ENCODE measurements at regions not wholly inside any gene's neighbourhood (a gene's known extent, or its start where the extent isn't known, plus 50 kb on each side); places are given as distances from the start of the nearest gene placed in this dataset.

- no peak overlapping the region for H3K4me3 Mint-ChIP-seq
- peaks cover 14% of the 10 kb centered on the region for H3K9me3 Mint-ChIP-seq
- H3K4me1 Mint-ChIP-seq, result no peaks in the 10 kb centered on the region
- H3K27ac Mint-ChIP-seq, result no peak overlapping the region
- H3K36me3 Mint-ChIP-seq, result no peaks in the 10 kb centered on the region
- peaks cover 6% of the 10 kb centered on the region for H3K27me3 Mint-ChIP-seq
These were observed 494.6 kb upstream of the MYT1L start for GRCh38 chr2:2825516-2826208.

- no peaks in the 10 kb centered on the region for H3K4me1 Mint-ChIP-seq
- peaks cover 6% of the 10 kb centered on the region for H3K27me3 Mint-ChIP-seq
- H3K9me3 Mint-ChIP-seq, result peaks cover 14% of the 10 kb centered on the region
- no peak overlapping the region for H3K27ac Mint-ChIP-seq
- H3K36me3 Mint-ChIP-seq, result no peaks in the 10 kb centered on the region
- H3K4me3 Mint-ChIP-seq, result no peak overlapping the region
These were observed 494.0 kb upstream of the MYT1L start for GRCh38 chr2:2825062-2825461.

DNA sequence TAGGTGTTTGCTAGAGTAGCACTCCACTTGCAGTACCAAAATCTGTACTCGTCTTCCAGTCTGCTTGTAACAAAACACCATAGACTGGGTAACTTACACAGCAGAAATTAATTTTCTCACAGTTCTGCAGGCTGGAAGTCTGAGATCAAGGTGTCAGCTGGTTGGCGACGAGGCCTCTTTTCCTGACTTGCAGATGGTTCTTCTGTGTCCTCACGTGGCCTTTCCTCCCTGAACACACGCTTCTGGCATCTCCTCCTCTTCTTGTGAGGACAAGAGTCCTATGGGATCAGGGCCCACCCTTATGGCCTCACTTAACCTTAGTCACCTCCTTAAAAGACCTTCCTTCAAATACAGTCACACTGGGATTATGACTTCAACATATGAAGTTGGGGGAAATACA, 493.5 kb upstream of the MYT1L start:
- Mint-ChIP-seq H3K36me3 (no peaks in the 10 kb centered on the region), H3K27me3 (peaks cover 9% of the 10 kb centered on the region), H3K4me3 (no peak overlapping the region), H3K4me1 (no peaks in the 10 kb centered on the region), H3K27ac (no peak overlapping the region), H3K9me3 (peaks cover 14% of the 10 kb centered on the region)

DNA sequence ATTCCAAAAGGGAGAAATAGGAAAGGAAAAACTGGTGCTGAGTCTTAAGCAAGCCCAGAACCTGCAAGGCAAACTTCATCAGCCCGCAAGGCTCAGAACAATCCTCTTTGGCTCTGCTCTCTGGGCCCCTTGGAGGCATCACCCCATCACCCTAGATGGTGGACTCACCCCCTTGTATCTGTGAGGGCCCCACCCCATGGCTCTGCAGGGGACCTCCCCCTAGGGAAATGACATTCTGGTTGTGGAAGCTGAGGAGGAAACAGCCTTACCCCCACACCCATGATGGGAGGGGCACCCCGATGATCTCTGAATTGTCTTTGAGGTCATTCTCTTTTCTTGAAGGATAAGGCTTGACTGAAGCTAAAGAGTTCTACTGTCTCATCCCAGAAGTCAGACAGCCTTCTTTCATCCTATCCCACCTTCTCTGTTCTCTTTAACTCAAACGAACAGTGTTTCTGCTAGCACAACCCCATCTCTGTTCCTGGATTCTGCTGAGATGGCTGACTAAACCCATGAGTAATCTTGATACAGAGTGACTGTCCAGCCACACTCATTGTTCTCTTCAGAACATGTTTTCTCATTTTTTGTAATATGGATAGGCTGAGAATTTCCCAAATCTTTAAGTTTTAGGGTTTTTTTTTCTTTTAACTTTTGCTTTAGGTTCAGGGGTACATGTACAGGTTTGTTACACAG, 492.1 kb upstream of the MYT1L start:
- H3K36me3 Mint-ChIP-seq, result no peaks in the 10 kb centered on the region
- H3K4me1 Mint-ChIP-seq, result no peaks in the 10 kb centered on the region
- H3K9me3 Mint-ChIP-seq, result peaks cover 14% of the 10 kb centered on the region
- no peak overlapping the region for H3K27ac Mint-ChIP-seq
- peaks cover 15% of the 10 kb centered on the region for H3K27me3 Mint-ChIP-seq
- no peak overlapping the region for H3K4me3 Mint-ChIP-seq

DNA sequence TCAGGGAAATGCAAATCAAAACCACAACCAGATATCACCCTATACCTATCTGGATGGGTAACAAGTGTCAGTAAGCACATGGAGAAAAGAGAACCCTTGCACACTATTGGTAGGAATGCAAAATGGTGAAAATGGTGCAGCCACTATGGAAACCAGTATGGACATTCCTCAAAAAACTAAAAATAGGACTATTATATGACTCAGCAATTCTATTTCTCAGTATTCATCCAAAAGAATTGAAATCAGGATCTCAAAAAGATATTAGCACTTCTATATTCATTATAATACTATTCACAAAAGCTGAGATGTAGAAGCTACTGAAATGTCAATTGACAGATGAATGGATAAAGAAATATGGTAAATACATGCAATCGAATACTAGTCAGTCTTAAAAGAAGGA, 491.1 kb upstream of the MYT1L start:
- Mint-ChIP-seq H3K27me3 (peaks cover 20% of the 10 kb centered on the region), H3K27ac (no peak overlapping the region), H3K36me3 (peaks cover 1% of the 10 kb centered on the region), H3K4me3 (no peak overlapping the region), H3K9me3 (peaks cover 14% of the 10 kb centered on the region), H3K4me1 (no peaks in the 10 kb centered on the region)

GRCh38 chr2:2812648-2813047, 481.6 kb upstream of the MYT1L start:
- no peak overlapping the region for H3K4me3 Mint-ChIP-seq
- H3K9me3 Mint-ChIP-seq, result peaks cover 8% of the 10 kb centered on the region
- no peaks in the 10 kb centered on the region for H3K4me1 Mint-ChIP-seq
- peaks cover 4% of the 10 kb centered on the region for H3K36me3 Mint-ChIP-seq
- H3K27me3 Mint-ChIP-seq, result peaks cover 13% of the 10 kb centered on the region
- no peak overlapping the region for H3K27ac Mint-ChIP-seq

- no peak overlapping the region for H3K27ac Mint-ChIP-seq
- H3K4me1 Mint-ChIP-seq, result no peaks in the 10 kb centered on the region
- peaks cover 13% of the 10 kb centered on the region for H3K27me3 Mint-ChIP-seq
- H3K9me3 Mint-ChIP-seq, result peaks cover 8% of the 10 kb centered on the region
- H3K4me3 Mint-ChIP-seq, result no peak overlapping the region
- H3K36me3 Mint-ChIP-seq, result peaks cover 3% of the 10 kb centered on the region
These were observed 481.0 kb upstream of the MYT1L start for GRCh38 chr2:2812117-2812516.

- Mint-ChIP-seq H3K36me3 (peaks cover 1% of the 10 kb centered on the region), H3K4me1 (no peaks in the 10 kb centered on the region), H3K9me3 (no peaks in the 10 kb centered on the region), H3K27ac (no peak overlapping the region), H3K27me3 (peaks cover 9% of the 10 kb centered on the region), H3K4me3 (no peak overlapping the region)
These were observed 479.4 kb upstream of the MYT1L start for GRCh38 chr2:2810504-2810903.

DNA sequence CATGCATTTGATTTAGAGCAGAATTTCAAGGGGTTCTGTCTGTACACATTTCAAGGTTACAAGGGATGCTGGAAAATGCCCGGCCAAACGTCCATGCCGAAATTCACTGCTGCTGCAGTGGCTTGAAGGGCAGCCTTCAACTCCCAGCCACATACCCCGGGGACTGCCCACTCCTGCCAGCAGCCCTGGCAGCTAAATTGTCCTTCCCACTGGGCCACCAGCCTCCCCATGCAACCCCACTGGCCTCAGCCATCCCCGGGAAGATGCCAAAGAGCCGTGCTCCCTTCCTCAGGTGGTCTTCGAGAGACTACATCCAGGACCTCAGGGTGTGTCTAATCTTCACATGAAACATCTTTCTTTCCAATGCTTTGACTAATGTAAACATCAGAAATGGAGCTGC, 478.7 kb upstream of the MYT1L start:
- Mint-ChIP-seq H3K4me3 (no peak overlapping the region), H3K36me3 (peaks cover 1% of the 10 kb centered on the region), H3K27me3 (peaks cover 9% of the 10 kb centered on the region)

GRCh38 chr2:2808551-2809058, 477.5 kb upstream of the MYT1L start:
- no peaks in the 10 kb centered on the region for H3K4me1 Mint-ChIP-seq
- no peak overlapping the region for H3K4me3 Mint-ChIP-seq
- H3K27me3 Mint-ChIP-seq, result peaks cover 11% of the 10 kb centered on the region
- H3K27ac Mint-ChIP-seq, result no peak overlapping the region
- no peaks in the 10 kb centered on the region for H3K9me3 Mint-ChIP-seq
- peaks cover 1% of the 10 kb centered on the region for H3K36me3 Mint-ChIP-seq

More for the DNA sequence above, 478.7 kb upstream of the MYT1L start:
- Mint-ChIP-seq H3K27ac (no peak overlapping the region), H3K4me1 (no peaks in the 10 kb centered on the region), H3K9me3 (no peaks in the 10 kb centered on the region)

DNA sequence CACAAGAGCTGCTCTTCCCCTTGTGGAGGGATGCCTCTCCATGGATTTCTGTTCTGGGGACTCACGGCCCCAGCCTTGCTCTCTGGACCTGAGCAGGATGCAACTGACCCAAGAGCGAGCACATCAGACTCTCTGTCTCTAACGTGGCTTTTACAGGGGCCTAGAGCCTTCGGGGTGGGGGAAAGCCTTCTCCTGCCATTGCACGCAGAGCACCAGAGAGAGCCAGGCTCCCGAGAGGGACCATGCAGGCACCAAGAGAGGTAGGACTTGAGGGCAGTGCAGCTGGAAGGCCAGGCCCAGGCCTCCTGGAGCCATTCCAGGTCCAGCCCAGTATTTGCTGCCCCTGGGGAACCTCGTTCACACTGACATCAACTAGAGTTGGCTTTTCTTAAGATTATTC, 475.6 kb upstream of the MYT1L start:
- Mint-ChIP-seq H3K9me3 (no peaks in the 10 kb centered on the region), H3K4me1 (no peaks in the 10 kb centered on the region), H3K36me3 (no peaks in the 10 kb centered on the region), H3K4me3 (no peak overlapping the region), H3K27ac (no peak overlapping the region), H3K27me3 (peaks cover 11% of the 10 kb centered on the region)

DNA sequence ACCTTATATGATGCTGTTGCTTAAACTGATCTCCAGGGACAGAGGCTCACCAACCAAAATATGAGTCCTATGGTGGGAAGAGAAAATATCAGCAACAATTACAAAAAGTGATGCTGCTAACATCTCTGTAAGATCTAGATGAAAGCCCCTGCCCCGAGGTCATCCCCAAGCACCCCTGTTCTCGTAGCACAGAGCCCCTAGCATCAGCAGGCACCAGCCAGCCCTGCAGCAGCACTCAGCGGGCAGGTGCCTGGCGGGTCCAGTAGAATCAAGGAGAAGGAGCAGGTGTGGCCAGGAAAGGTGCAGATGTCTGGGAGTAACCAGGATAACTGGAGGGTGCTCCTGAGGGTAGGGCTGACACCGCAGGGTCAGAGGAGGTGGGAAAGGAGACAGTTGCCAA, 474.2 kb upstream of the MYT1L start:
- Mint-ChIP-seq H3K36me3 (no peaks in the 10 kb centered on the region), H3K4me1 (no peaks in the 10 kb centered on the region), H3K4me3 (no peak overlapping the region), H3K27me3 (peaks cover 11% of the 10 kb centered on the region), H3K9me3 (peaks cover 5% of the 10 kb centered on the region), H3K27ac (no peak overlapping the region)

- peaks cover 5% of the 10 kb centered on the region for H3K9me3 Mint-ChIP-seq
- no peak overlapping the region for H3K27ac Mint-ChIP-seq
- H3K36me3 Mint-ChIP-seq, result no peaks in the 10 kb centered on the region
- H3K4me3 Mint-ChIP-seq, result no peak overlapping the region
- no peaks in the 10 kb centered on the region for H3K4me1 Mint-ChIP-seq
- peaks cover 6% of the 10 kb centered on the region for H3K27me3 Mint-ChIP-seq
These were observed 473.5 kb upstream of the MYT1L start for GRCh38 chr2:2804528-2804927.

DNA sequence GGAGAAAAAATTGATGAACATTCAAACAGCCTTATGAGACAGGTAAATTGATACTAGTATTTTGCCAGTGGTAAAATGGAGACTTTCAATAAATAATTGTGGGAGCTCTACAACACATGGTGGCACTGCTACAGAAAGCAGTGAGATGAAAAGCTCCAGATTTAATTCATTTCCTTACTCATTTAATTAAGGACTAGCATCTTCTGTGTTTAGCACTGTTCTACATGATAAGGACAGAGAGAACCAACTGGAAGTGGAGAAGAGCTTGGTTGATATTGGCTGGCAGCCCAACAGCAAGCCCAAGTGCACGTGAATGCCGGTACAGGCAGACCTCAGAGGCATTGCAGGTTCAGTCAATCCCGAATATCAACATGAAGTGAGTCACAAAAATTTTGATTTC, 470.4 kb upstream of the MYT1L start:
- Mint-ChIP-seq H3K4me3 (no peak overlapping the region), H3K27ac (no peak overlapping the region), H3K9me3 (peaks cover 5% of the 10 kb centered on the region), H3K27me3 (peaks cover 4% of the 10 kb centered on the region), H3K4me1 (no peaks in the 10 kb centered on the region), H3K36me3 (no peaks in the 10 kb centered on the region)

DNA sequence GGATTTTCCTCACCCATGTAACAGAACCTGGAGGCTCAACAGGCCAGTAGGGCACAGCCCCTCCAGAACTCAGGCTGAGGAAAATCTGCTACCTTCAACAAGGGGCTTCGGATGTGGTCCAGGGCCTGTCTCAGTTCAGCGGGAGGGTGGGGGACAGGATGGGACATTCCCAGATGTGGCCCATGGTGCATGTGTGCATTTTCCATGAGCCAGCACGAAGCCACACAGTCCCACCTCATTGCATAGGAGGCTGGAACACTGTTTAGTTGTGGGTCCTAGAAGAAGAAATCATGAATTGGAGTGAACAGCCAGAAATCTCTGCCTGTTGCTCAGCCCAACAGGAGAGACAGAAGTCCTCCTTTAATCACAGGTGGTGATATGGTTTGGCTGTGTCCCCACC, 469.6 kb upstream of the MYT1L start:
- Mint-ChIP-seq H3K4me1 (no peaks in the 10 kb centered on the region), H3K36me3 (no peaks in the 10 kb centered on the region), H3K4me3 (no peak overlapping the region), H3K27me3 (peaks cover 4% of the 10 kb centered on the region), H3K27ac (no peak overlapping the region), H3K9me3 (peaks cover 5% of the 10 kb centered on the region)

- H3K4me3 Mint-ChIP-seq, result no peak overlapping the region
- H3K27me3 Mint-ChIP-seq, result peaks cover 4% of the 10 kb centered on the region
- H3K4me1 Mint-ChIP-seq, result no peaks in the 10 kb centered on the region
- H3K27ac Mint-ChIP-seq, result no peak overlapping the region
- H3K36me3 Mint-ChIP-seq, result no peaks in the 10 kb centered on the region
- peaks cover 5% of the 10 kb centered on the region for H3K9me3 Mint-ChIP-seq
These were observed 468.9 kb upstream of the MYT1L start for GRCh38 chr2:2800001-2800400.
